ENCODE measurements at regions not wholly inside any gene's neighbourhood (a gene's known extent, or its start where the extent isn't known, plus 50 kb on each side); places are given as distances from the start of the nearest gene placed in this dataset.

DNA sequence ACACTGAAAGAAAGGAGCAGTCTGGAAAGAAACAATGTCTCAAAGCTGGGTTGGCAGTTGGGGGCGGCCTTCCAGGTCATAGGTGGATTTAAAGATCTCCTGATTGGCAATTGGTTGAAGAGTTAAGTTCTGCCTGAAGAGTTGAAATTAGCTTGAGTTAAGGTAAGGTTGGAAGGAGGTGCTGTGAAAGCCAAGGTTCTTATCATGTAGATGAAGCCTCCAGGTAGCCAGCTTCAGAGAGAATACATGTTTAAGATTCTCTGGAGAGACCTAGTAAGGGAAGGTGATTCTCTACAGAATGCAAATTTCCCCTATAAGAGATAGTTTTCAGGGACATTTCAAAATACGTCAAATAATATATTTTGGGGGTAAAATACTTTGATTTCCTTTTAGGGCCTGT is 387.1 kb downstream of the TMEM232 start:
- H3K4me3 ChIP-seq (ENCODE audit: low read depth, low read length): no peak overlapping the region
- TF ChIP-seq CTCF (conservative IDR thresholded peaks at IDR 0.05; ENCODE audit: low read depth, low read length): no peak
- DNase-seq (ENCODE audit: low read depth): no peak

DNA sequence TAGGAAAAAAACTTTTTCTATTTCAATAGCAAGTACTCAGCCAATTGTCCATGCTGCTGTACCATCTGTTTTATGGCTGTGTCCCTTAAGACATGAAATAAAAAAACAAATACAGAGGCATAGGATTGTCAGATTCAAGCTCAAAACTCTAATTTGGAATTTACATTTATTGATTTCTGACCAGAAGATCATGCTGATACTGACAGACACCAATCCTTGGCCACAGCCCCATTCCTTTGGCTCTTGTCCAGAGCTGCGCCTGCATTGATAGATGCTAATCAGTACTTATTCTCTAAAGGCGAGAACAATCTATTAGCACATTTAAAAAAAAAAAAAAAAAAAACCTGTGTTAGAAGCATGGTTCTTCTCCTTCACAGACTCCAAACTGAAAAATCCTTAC is 384.6 kb downstream of the TMEM232 start:
- no peak for DNase-seq (ENCODE audit: low read depth)
- H3K4me3 ChIP-seq (ENCODE audit: low read depth, low read length): no peak overlapping the region
- no peak for TF ChIP-seq CTCF (conservative IDR thresholded peaks at IDR 0.05; ENCODE audit: low read depth, low read length)

DNA sequence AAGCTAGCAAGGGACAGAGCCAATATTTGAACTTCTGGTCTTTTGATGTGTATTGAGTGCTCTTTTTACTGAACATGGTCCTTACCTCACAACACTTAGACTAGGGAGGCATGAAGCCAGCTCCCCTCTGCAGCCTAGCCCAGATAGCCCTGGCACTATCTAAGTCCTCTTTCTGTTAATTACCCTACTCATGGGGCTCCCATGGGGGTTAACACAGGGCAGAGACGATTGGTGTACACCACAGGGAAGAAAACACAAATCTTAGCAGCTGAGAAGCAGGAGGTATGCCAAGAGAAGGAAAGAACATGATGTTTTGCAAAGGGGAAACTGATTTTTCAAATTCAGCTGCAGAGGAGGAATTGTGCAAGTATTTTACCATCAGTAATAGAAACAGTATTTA is 383.8 kb downstream of the TMEM232 start:
- no peak for TF ChIP-seq CTCF (conservative IDR thresholded peaks at IDR 0.05; ENCODE audit: low read depth, low read length)
- no peak for DNase-seq (ENCODE audit: low read depth)
- no peak overlapping the region for H3K4me3 ChIP-seq (ENCODE audit: low read depth, low read length)

DNA sequence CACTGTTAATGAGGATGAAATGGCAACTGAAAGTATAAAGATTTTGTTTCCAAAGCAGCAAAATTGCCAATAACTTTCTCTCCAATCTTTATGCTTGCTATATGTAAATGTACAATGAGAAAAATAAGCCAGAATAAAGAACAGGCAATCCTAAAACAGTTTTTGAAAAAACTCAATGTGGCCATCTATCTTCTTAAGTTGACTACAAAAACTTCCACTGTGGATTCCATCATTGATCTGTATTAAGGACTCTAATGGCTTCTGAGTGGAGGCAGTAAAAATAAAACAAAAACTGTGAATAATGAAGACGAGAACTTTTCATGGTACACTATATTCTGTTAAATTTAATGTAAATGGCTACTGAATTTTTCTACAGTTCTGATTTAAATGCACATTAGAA is 382.9 kb downstream of the TMEM232 start:
- TF ChIP-seq CTCF (conservative IDR thresholded peaks at IDR 0.05; ENCODE audit: low read depth, low read length): peak; percentile 37
- H3K4me3 ChIP-seq (ENCODE audit: low read depth, low read length): no peak overlapping the region
- peak; percentile 50 for DNase-seq (ENCODE audit: low read depth)

GRCh38 chr5:110345623-110346022 is 380.8 kb downstream of the TMEM232 start:
- DNase-seq (ENCODE audit: low read depth): no peak
- no peak overlapping the region for H3K4me3 ChIP-seq (ENCODE audit: low read depth, low read length)
- no peak for TF ChIP-seq CTCF (conservative IDR thresholded peaks at IDR 0.05; ENCODE audit: low read depth, low read length)

DNA sequence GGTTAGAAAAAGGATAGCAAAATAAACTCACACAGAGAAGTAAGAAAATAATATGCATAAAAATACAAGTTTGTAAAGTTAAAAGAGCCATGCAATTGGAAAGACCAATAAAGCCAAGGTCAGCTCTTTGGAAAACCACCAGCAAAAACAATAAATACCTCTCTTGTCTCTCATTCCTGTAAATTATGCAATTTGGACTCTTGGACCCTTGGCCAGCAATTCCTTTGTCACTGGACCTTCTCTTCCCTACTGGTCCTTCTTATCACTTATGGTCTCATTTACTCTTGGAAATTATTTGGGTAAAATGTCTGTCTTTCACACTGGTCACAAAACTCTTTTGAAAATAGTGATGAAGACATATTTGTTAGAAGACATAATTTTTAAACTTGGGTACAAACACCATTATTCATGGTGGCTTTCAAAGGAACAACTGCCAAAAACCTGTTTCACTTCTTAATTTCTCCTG is 379.5 kb downstream of the TMEM232 start:
- TF ChIP-seq CTCF (conservative IDR thresholded peaks at IDR 0.05; ENCODE audit: low read depth, low read length): no peak
- H3K4me3 ChIP-seq (ENCODE audit: low read depth, low read length): no peak overlapping the region
- DNase-seq (ENCODE audit: low read depth): no peak

DNA sequence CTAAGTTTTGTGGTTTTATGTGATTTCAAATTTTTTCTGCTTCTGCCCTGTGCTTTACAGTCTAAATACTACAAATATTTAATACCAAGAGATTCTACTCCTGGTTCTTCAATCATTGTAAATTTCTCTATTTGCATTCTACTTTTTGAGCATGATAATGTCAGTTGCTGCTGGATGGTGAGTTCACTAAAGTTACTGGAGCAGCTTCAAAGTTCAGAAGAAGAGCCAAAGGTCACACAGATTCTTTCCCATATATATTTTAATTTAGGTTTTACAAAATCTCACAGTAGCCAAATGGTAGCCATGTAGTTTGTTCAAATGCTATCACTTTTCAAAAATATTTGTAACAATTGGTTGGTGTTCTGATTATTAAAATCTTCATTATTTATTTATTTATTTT is 378.7 kb downstream of the TMEM232 start:
- H3K4me3 ChIP-seq (ENCODE audit: low read depth, low read length): no peak overlapping the region
- DNase-seq (ENCODE audit: low read depth): no peak
- no peak for TF ChIP-seq CTCF (conservative IDR thresholded peaks at IDR 0.05; ENCODE audit: low read depth, low read length)

Data from choroid plexus epithelial cell (primary cell).